Right ventricle myocardium inferior (tissue), 1 donor: ENCODE measurements at regions not wholly inside any gene's neighbourhood (a gene's known extent, or its start where the extent isn't known, plus 50 kb on each side); places are given as distances from the start of the nearest gene placed in this dataset.

Source experiments
- ATAC-seq: fragments of 200-7000 bp; cut with Tn5 transposase; one replicate; pipeline ENCODE4 v1.9.1; 2020; ENCODE audit warnings: mild to moderate bottlenecking, moderate library complexity
- DNase-seq: peaks from one replicate; pipeline ENCODE4 v3.0.0; 2021; ENCODE audit errors: missing footprints
- intact Hi-C: fragments of 100-400 bp; cut with DNase I; formaldehyde crosslinking; loops from one replicate; pipeline ENCODE4 v1.11.0; 2022
- donor health status: DM: no; HTN: yes; CAD: no; lungs with severe emphysema.

GRCh38 chr7:131222171-131222570, 105.5 kb upstream of the MKLN1 start:
- DNase-seq (no peak), ATAC-seq (no peak)
- intact Hi-C loops: no loop called here

- DNase-seq (no peak), ATAC-seq (no peak)
- intact Hi-C loops: no loop called here
Observed at GRCh38 chr7:131223151-131223550, 104.5 kb upstream of the MKLN1 start.

- DNase-seq (no peak), ATAC-seq (no peak)
- intact Hi-C loops: no loop called here
Observed at GRCh38 chr7:131224996-131225395, 102.7 kb upstream of the MKLN1 start.

GRCh38 chr7:131225619-131226513, 101.8 kb upstream of the MKLN1 start:
- ATAC-seq: peak; percentile 57
- intact Hi-C loops: no loop called here
- DNase-seq: no peak

GRCh38 chr7:131226514-131226865, 101.2 kb upstream of the MKLN1 start:
- DNase-seq (no peak), ATAC-seq (no peak)
- intact Hi-C loops: no loop called here

GRCh38 chr7:131231381-131232220, 96.1 kb upstream of the MKLN1 start:
- intact Hi-C loops: no loop called here
- DNase-seq (peak; percentile 74), ATAC-seq (peak; percentile 89)

GRCh38 chr7:131232768-131233167, 94.9 kb upstream of the MKLN1 start:
- intact Hi-C loops: no loop called here
- no peak for DNase-seq
- ATAC-seq: no peak

GRCh38 chr7:131233193-131233592, 94.5 kb upstream of the MKLN1 start:
- DNase-seq (no peak), ATAC-seq (no peak)
- intact Hi-C loops: no loop called here

- intact Hi-C loops: no loop called here
- ATAC-seq (peak; percentile 49), DNase-seq (no peak)
Observed at GRCh38 chr7:131234719-131235488, 92.8 kb upstream of the MKLN1 start.

- DNase-seq (no peak), ATAC-seq (no peak)
- intact Hi-C loops: no loop called here
Observed at GRCh38 chr7:131235489-131236317, 92.0 kb upstream of the MKLN1 start.

- intact Hi-C loops: no loop called here
- DNase-seq (no peak), ATAC-seq (no peak)
Observed at GRCh38 chr7:131236318-131236672, 91.4 kb upstream of the MKLN1 start.

- DNase-seq (no peak), ATAC-seq (no peak)
- intact Hi-C loops: no loop called here
Observed at GRCh38 chr7:131238347-131238931, 89.2 kb upstream of the MKLN1 start.

- no peak for DNase-seq
- no peak for ATAC-seq
- intact Hi-C loops: no loop called here
Observed at GRCh38 chr7:131241386-131241785, 86.3 kb upstream of the MKLN1 start.

GRCh38 chr7:131242123-131242650, 85.5 kb upstream of the MKLN1 start:
- intact Hi-C loops: no loop called here
- ATAC-seq (no peak), DNase-seq (no peak)

- intact Hi-C loops: no loop called here
- ATAC-seq: no peak
- DNase-seq: no peak
Observed at GRCh38 chr7:131244259-131244852, 83.3 kb upstream of the MKLN1 start.

GRCh38 chr7:131249003-131249402, 78.7 kb upstream of the MKLN1 start:
- DNase-seq (no peak), ATAC-seq (peak; percentile 97)
- intact Hi-C loops: no loop called here

- DNase-seq: no peak
- intact Hi-C loops: no loop called here
- no peak for ATAC-seq
Observed at GRCh38 chr7:131249483-131249882, 78.2 kb upstream of the MKLN1 start.

- ATAC-seq (no peak), DNase-seq (no peak)
- intact Hi-C loops: no loop called here
Observed at GRCh38 chr7:131250331-131250730, 77.3 kb upstream of the MKLN1 start.
